Adrenal gland (tissue), 9 donors: ENCODE measurements at regions not wholly inside any gene's neighbourhood (a gene's known extent, or its start where the extent isn't known, plus 50 kb on each side); places are given as distances from the start of the nearest gene placed in this dataset.

Source experiments
- DNase-seq, 7 donors: peaks; one replicate each; pipeline ENCODE4 v3.0.0-alpha.2; 2019 to 2020
- H3K27ac ChIP-seq, 5 donors: fragments of 200-600 bp; sonication (generic) in 4 of 5; 1 replicate in 3 of 5; 2 replicates in 2 of 5; pipeline versions ENCODE4 v1.5.1 to v1.8.0; 2016 to 2020; ENCODE audit warnings: mild to moderate bottlenecking in 1 of 5
- H3K27me3 ChIP-seq: fragments of 200-600 bp; 2 replicates; pipeline ENCODE4 v1.8.0; 2021
- H3K36me3 ChIP-seq, 2 donors: fragments of 200-600 bp; replicated peaks in 1 of 2; 1 replicate in 1 of 2; 2 replicates in 1 of 2; pipeline versions ENCODE4 v1.5.1 to v1.8.0; 2018 to 2022
- H3K4me1 ChIP-seq, 2 donors: fragments of 200-600 bp; replicated peaks in 1 of 2; 1 replicate in 1 of 2; 2 replicates in 1 of 2; pipeline versions ENCODE4 v1.5.1 to v1.8.0; 2018 to 2021
- H3K4me3 ChIP-seq, 4 donors: fragments of 200-600 bp; sonication (generic) in 3 of 4; one replicate each; pipeline ENCODE4 v1.5.1; 2016 to 2018
- H3K9me3 ChIP-seq, 3 donors: fragments of 200-600 bp; sonication (generic) in 1 of 3; replicated peaks in 1 of 3; 1 replicate in 2 of 3; 2 replicates in 1 of 3; pipeline versions ENCODE4 v1.5.1 to v1.8.0; 2016 to 2021
- CTCF ChIP-seq, 6 experiments: fragments of 450-650 bp in 4 of 6; fragments of 200-600 bp in 2 of 6; sonication (generic) in 1 of 6; IDR thresholded peaks; 1 replicate in 5 of 6; 2 replicates in 1 of 6; pipeline versions ENCODE4 v1.5.1 to v1.8.0; 2016 to 2021; ENCODE audit warnings: antibody characterized with exemption in 6 of 6, mild to moderate bottlenecking in 2 of 6, moderate library complexity in 1 of 6
- POLR2A ChIP-seq, 2 donors: fragments of 450-650 bp; IDR thresholded peaks; one replicate each; pipeline ENCODE4 v1.6.1; 2017; ENCODE audit warnings: antibody characterized with exemption in 2 of 2, mild to moderate bottlenecking in 2 of 2, moderate library complexity in 1 of 2
- WGBS, 4 donors: extraction: QIAGEN DNeasy Blood & Tissue Kit in 2 of 4; methylation state at CpG; one replicate each; pipeline versions ENCODE4 v1.1.5 to v1.1.7; 2013 to 2017; 5-methylcytosine and 5-hydroxymethylcytosine counted together
- intact Hi-C, 2 donors: fragments of 100-400 bp; cut with DNase I; formaldehyde crosslinking; loops; one replicate each; pipeline versions ENCODE4 v1.14.1 to v1.15.0; 2022 to 2023
- donor health status: healthy with polysubstance abuse.
- donor health status: Bipolar disorder and iron deficiency.
- donor health status: DM: yes; HTN: yes; CAD: no.
- donor health status: DM: no; HTN: no; CAD: no.
- donor health status: DM: no; HTN: no; CAD: no.

- TF ChIP-seq POLR2A (IDR thresholded peaks at IDR 0.05), result no peak
- no peak for TF ChIP-seq CTCF (IDR thresholded peaks at IDR 0.05)
- Histone ChIP-seq H3K36me3 (no peaks in the 10 kb centered on the region), H3K27ac (no peak overlapping the region), H3K4me3 (no peak overlapping the region), H3K9me3 (no peaks in the 10 kb centered on the region), H3K27me3 (no peaks in the 10 kb centered on the region), H3K4me1 (no peaks in the 10 kb centered on the region)
- no peak for DNase-seq
- intact Hi-C loops, result no loop called here
- WGBS, 4 donors, result 73 to 91% (median 90%) methylated on average over 3 to 14 of the region's 14 CpGs
Measured at GRCh38 chr21:15455819-15456462, 273.8 kb upstream of the USP25 start.

GRCh38 chr21:15457965-15458364 lies 271.8 kb upstream of the USP25 start:
- 83 to 92% (median 86%) methylated on average over 3 of the region's 3 CpGs for WGBS, 4 donors
- no peak for DNase-seq
- intact Hi-C loops, result no loop called here

GRCh38 chr21:15462092-15462491 lies 267.7 kb upstream of the USP25 start:
- Histone ChIP-seq H3K27me3 (no peaks in the 10 kb centered on the region), H3K9me3 (no peaks in the 10 kb centered on the region), H3K4me1 (no peaks in the 10 kb centered on the region), H3K36me3 (no peaks in the 10 kb centered on the region), H3K27ac (no peak overlapping the region), H3K4me3 (no peak overlapping the region)
- intact Hi-C loops, result no loop called here
- WGBS, 4 donors, result 56 to 81% (median 72%) methylated on average over 1 of the region's 1 CpG
- TF ChIP-seq POLR2A (IDR thresholded peaks at IDR 0.05) (no peak), CTCF (IDR thresholded peaks at IDR 0.05) (no peak)
- no peak for DNase-seq

More at GRCh38 chr21:15457965-15458364, 271.8 kb upstream of the USP25 start:
- no peak overlapping the region for H3K27ac ChIP-seq
- no peak overlapping the region for H3K4me3 ChIP-seq
- H3K27me3 ChIP-seq, result no peaks in the 10 kb centered on the region
- H3K36me3 ChIP-seq, result no peaks in the 10 kb centered on the region
- no peaks in the 10 kb centered on the region for H3K9me3 ChIP-seq
- H3K4me1 ChIP-seq, result no peaks in the 10 kb centered on the region
- TF ChIP-seq POLR2A (IDR thresholded peaks at IDR 0.05) (no peak), CTCF (IDR thresholded peaks at IDR 0.05) (no peak)

- no peaks in the 10 kb centered on the region for H3K4me1 ChIP-seq
- no peak overlapping the region for H3K4me3 ChIP-seq
- no peaks in the 10 kb centered on the region for H3K9me3 ChIP-seq
- intact Hi-C loops, result no loop called here
- H3K27ac ChIP-seq, result no peak overlapping the region
- no peaks in the 10 kb centered on the region for H3K36me3 ChIP-seq
- H3K27me3 ChIP-seq, result no peaks in the 10 kb centered on the region
- no peak for TF ChIP-seq CTCF (IDR thresholded peaks at IDR 0.05)
- TF ChIP-seq POLR2A (IDR thresholded peaks at IDR 0.05), result no peak
- 85 to 95% (median 93%) methylated on average over 4 of the region's 4 CpGs for WGBS, 4 donors
- no peak for DNase-seq
Measured at GRCh38 chr21:15466329-15466728, 263.5 kb upstream of the USP25 start.
